IMR-90 (cell line): ENCODE measurements at regions not wholly inside any gene's neighbourhood (a gene's known extent, or its start where the extent isn't known, plus 50 kb on each side); places are given as distances from the start of the nearest gene placed in this dataset.

Experiments used
- ATAC-seq: fragments of 200-7000 bp; cut with Tn5 transposase; 2 replicates; pipeline ENCODE4 v1.9.1; 2020; ENCODE audit warnings: low read depth, mild to moderate bottlenecking, moderate library complexity
- BruUV-seq: library from RNA; stranded (reverse); fragments of 400-500 nt; replicated peaks from 2 replicates; lab custom pipeline; 2021; lab: Mats Ljungman, UMichigan
- CTCF ChIA-PET: fragments of 300-600 bp; formaldehyde crosslinking; extraction: SDS; loops from one replicate; lab custom pipeline; 2021; ENCODE audit warnings: antibody characterized with exemption; lab: Yijun Ruan, JAX
- POLR2A ChIA-PET: fragments of 300-600 bp; sonication (Branson Sonifier 250); formaldehyde crosslinking; loops from one replicate; lab custom pipeline; 2022; ENCODE audit warnings: antibody characterized with exemption; ENCODE audit not compliant: unreplicated experiment; lab: Charles Lee
- DNase-seq: peaks from one replicate; pipeline ENCODE4 v3.0.0; 2013
- H2AFZ ChIP-seq: replicated peaks from 2 replicates; pipeline ENCODE3; 2013; ENCODE audit warnings: low read length, mild to moderate bottlenecking; ENCODE audit not compliant: poor library complexity
- H2AK5ac ChIP-seq: 2 replicates; pipeline ENCODE4 v1.6.1; 2013; ENCODE audit warnings: low read depth, low read length, inconsistent platforms
- H2AK9ac ChIP-seq: replicated peaks from 2 replicates; pipeline ENCODE3; 2013; ENCODE audit warnings: mild to moderate bottlenecking, low read depth, low read length, moderate library complexity; ENCODE audit not compliant: poor library complexity
- H2BK120ac ChIP-seq: 2 replicates; pipeline ENCODE4 v1.6.1; 2013; ENCODE audit warnings: low read depth, low read length, inconsistent platforms
- H2BK15ac ChIP-seq: 3 replicates; pipeline ENCODE4 v1.6.1; 2013; ENCODE audit warnings: low read depth, low read length, inconsistent platforms
- H2BK20ac ChIP-seq: 2 replicates; pipeline ENCODE4 v1.6.1; 2013; ENCODE audit warnings: low read depth, mild to moderate bottlenecking, inconsistent platforms, low read length, moderate library complexity
- H2BK5ac ChIP-seq: 2 replicates; pipeline ENCODE4 v1.6.1; 2013; ENCODE audit warnings: mild to moderate bottlenecking, low read depth, low read length, inconsistent platforms; ENCODE audit not compliant: poor library complexity, severe bottlenecking
- H3K14ac ChIP-seq: replicated peaks from 2 replicates; pipeline ENCODE4 v1.6.1; 2013; ENCODE audit warnings: low read depth, low read length, inconsistent platforms
- H3K18ac ChIP-seq: 2 replicates; pipeline ENCODE4 v1.6.1; 2013; ENCODE audit warnings: low read depth, low read length, control low read depth
- H3K23ac ChIP-seq: 2 replicates; pipeline ENCODE4 v1.6.1; 2013; ENCODE audit warnings: low read depth, low read length, inconsistent platforms
- H3K27ac ChIP-seq: 2 replicates; pipeline ENCODE4 v1.5.1; 2013; ENCODE audit warnings: mild to moderate bottlenecking, control low read depth, low read length; ENCODE audit not compliant: insufficient read depth
- H3K27me3 ChIP-seq: 2 replicates; pipeline ENCODE4 v1.6.1; 2013; ENCODE audit warnings: low read length; ENCODE audit not compliant: control insufficient read depth, insufficient read depth
- H3K36me3 ChIP-seq: 2 replicates; pipeline ENCODE4 v1.6.1; 2013; ENCODE audit warnings: low read length, mixed read lengths; ENCODE audit not compliant: control insufficient read depth, insufficient read depth
- H3K4ac ChIP-seq: 2 replicates; pipeline ENCODE4 v1.6.1; 2013; ENCODE audit warnings: low read depth, low read length, inconsistent platforms
- H3K4me1 ChIP-seq: 2 replicates; pipeline ENCODE4 v1.6.1; 2013; ENCODE audit warnings: low read length, mixed read lengths; ENCODE audit not compliant: control insufficient read depth, insufficient read depth
- H3K4me2 ChIP-seq: 2 replicates; pipeline ENCODE4 v1.6.1; 2013; ENCODE audit warnings: low read depth, mild to moderate bottlenecking, control low read depth, low read length, moderate library complexity
- H3K4me3 ChIP-seq: 2 replicates; pipeline ENCODE4 v1.5.1; 2013; ENCODE audit warnings: low read depth, mild to moderate bottlenecking, control low read depth, low read length, moderate library complexity; ENCODE audit not compliant: insufficient read depth
- H3K56ac ChIP-seq: 2 replicates; pipeline ENCODE4 v1.6.1; 2013; ENCODE audit warnings: low read length, inconsistent platforms; ENCODE audit not compliant: insufficient read depth; ENCODE audit errors: extremely low read depth
- H3K79me1 ChIP-seq, 2 experiments: 2 replicates each; pipeline ENCODE4 v1.6.1; 2013; ENCODE audit warnings: low read length in 2 of 2, inconsistent platforms in 1 of 2, low read depth in 1 of 2
- H3K9ac ChIP-seq: 2 replicates; pipeline ENCODE4 v1.6.1; 2013; ENCODE audit warnings: low read depth, low read length, control low read depth
- H3K9me1 ChIP-seq: 2 replicates; pipeline ENCODE4 v1.6.1; 2013; ENCODE audit warnings: low read length, inconsistent platforms; ENCODE audit not compliant: insufficient read depth
- H3K9me3 ChIP-seq: 2 replicates; pipeline ENCODE4 v1.6.1; 2013; ENCODE audit warnings: low read length; ENCODE audit not compliant: control insufficient read depth, insufficient read depth
- H4K20me1 ChIP-seq: 2 replicates; pipeline ENCODE4 v1.6.1; 2013; ENCODE audit warnings: low read length, inconsistent platforms; ENCODE audit not compliant: insufficient read depth
- H4K5ac ChIP-seq: 2 replicates; pipeline ENCODE4 v1.6.1; 2013; ENCODE audit warnings: mild to moderate bottlenecking, low read depth, low read length, control low read depth
- H4K8ac ChIP-seq, 2 experiments: 2 replicates each; pipeline ENCODE4 v1.6.1; 2013; ENCODE audit warnings: low read depth in 2 of 2, low read length in 2 of 2, control low read depth in 1 of 2, inconsistent platforms in 1 of 2
- H4K91ac ChIP-seq: 2 replicates; pipeline ENCODE4 v1.6.1; 2013; ENCODE audit warnings: low read depth, low read length, inconsistent platforms; ENCODE audit not compliant: insufficient read depth
- CEBPB ChIP-seq: IDR thresholded peaks from 2 replicates; pipeline ENCODE4 v1.6.1; 2012; ENCODE audit warnings: low read depth, low read length, improper control_type of control experiment
- CHD1 ChIP-seq: IDR thresholded peaks from 2 replicates; pipeline ENCODE4 v1.6.1; 2012; ENCODE audit warnings: low read depth, low read length, improper control_type of control experiment
- MAFK ChIP-seq: IDR thresholded peaks from 2 replicates; pipeline ENCODE4 v1.6.1; 2012; ENCODE audit warnings: low read depth, low read length, improper control_type of control experiment
- MAZ ChIP-seq: IDR thresholded peaks from 2 replicates; pipeline ENCODE4 v1.6.1; 2012; ENCODE audit warnings: low read depth, mild to moderate bottlenecking, low read length, improper control_type of control experiment, moderate library complexity, borderline replicate concordance
- NFE2L2 ChIP-seq: fragments of 150-350 bp; IDR thresholded peaks from 2 replicates; pipeline ENCODE4 v1.6.1; 2016; ENCODE audit warnings: low read depth, mild to moderate bottlenecking, low read length
- POLR2A ChIP-seq: IDR thresholded peaks from 2 replicates; pipeline ENCODE4 v1.6.1; 2012; ENCODE audit warnings: mild to moderate bottlenecking, low read depth, low read length
- RAD21 ChIP-seq: IDR thresholded peaks from 2 replicates; pipeline ENCODE4 v1.6.1; 2012; ENCODE audit warnings: low read length, improper control_type of control experiment
- RCOR1 ChIP-seq: IDR thresholded peaks from 2 replicates; pipeline ENCODE4 v1.6.1; 2012; ENCODE audit warnings: mild to moderate bottlenecking, low read length, improper control_type of control experiment; ENCODE audit not compliant: insufficient replicate concordance
- RFX5 ChIP-seq: IDR thresholded peaks from 2 replicates; pipeline ENCODE4 v1.8.0; 2012; ENCODE audit warnings: low read depth, mild to moderate bottlenecking, low read length, moderate library complexity
- SMC3 ChIP-seq: fragments of 150-350 bp; IDR thresholded peaks from 2 replicates; pipeline ENCODE4 v1.6.1; 2016; ENCODE audit warnings: low read depth, mild to moderate bottlenecking, antibody characterized with exemption, low read length, moderate library complexity
- WGBS, 2 experiments: methylation state at CpG; one replicate each; pipeline versions ENCODE4 v1.1.5 to v1.1.7; 2013; ENCODE audit warnings: missing lambda C conversion rate in 2 of 2; ENCODE audit not compliant: insufficient read length in 1 of 2; ENCODE audit errors: extremely low coverage in 2 of 2; 5-methylcytosine and 5-hydroxymethylcytosine counted together
- dilution Hi-C: fragments of 300-500 bp; cut with HindIII; formaldehyde crosslinking; loops from one replicate; pipeline ENCODE4 v1.14.3; 2018; ENCODE audit warnings: low sequenced_read_pairs; ENCODE audit not compliant: unreplicated experiment
- in situ Hi-C: fragments of 300-500 bp; cut with MboI; formaldehyde crosslinking; loops from 3 replicates; pipeline ENCODE4 v1.14.3; 2019; ENCODE audit warnings: low sequenced_read_pairs, inconsistent platforms, mixed read lengths
- intact Hi-C: fragments of 100-400 bp; cut with micrococcal nuclease; formaldehyde crosslinking; loops from 2 replicates; pipeline ENCODE4 v1.10.0; 2022
- TF ChIP-seq, protein P1 (sequence below): conservative IDR thresholded peaks from 2 replicates; pipeline ENCODE4 v1.5.1; 2012; ENCODE audit warnings: mild to moderate bottlenecking, low read depth, low read length, improper control_type of control experiment
- TF ChIP-seq, protein P2 (sequence below): fragments of 150-350 bp; IDR thresholded peaks from 2 replicates; pipeline ENCODE4 v1.6.1; 2017; ENCODE audit warnings: mild to moderate bottlenecking, antibody characterized with exemption, low read length, low read depth
- TF ChIP-seq, protein P3 (sequence below): fragments of 150-350 bp; IDR thresholded peaks from 2 replicates; pipeline ENCODE4 v1.6.1; 2016; ENCODE audit warnings: low read depth, mild to moderate bottlenecking, low read length, moderate library complexity, borderline replicate concordance

DNA sequence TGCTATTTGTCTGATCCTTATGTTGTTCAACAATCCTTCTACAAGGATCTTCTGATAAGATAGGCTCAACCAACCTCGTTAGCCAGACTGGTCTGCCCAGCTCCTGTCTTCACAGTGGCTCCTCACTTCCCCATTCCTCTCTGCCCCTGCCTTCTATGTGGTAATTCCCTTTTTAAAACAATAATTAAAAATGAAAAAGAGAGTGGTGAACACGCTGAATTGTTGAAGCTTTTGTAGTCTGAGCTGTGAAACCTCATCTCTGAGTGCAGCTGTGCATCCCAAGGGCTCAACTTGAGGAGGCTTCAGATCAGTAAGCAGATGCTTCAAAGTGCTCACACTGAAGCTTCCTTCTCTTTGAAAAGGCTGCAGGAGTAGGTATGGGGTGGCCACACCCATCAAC, 70.7 kb upstream of the JUN start:
- no TSS peak for BruUV-seq
- H3K4me3 ChIP-seq: no peak overlapping the region
- H3K27me3 ChIP-seq: no peaks in the 10 kb centered on the region
- no peaks in the 10 kb centered on the region for H4K20me1 ChIP-seq
- no CpG with 5 or more reads among the region's 2 CpGs for WGBS, 2 experiments
- intact Hi-C loops (no loop called here), in situ Hi-C loops (no loop called here), dilution Hi-C loops (no loop called here)
- DNase-seq (peak; percentile 33), ATAC-seq (peak; percentile 44)
- peak overlapping the region; percentile 69 for H2BK120ac ChIP-seq
- H4K8ac ChIP-seq: peak overlapping the region; percentile 31 to 53; a peak in 3 of 4 replicates
- peak overlapping the region; percentile 69 for H2BK20ac ChIP-seq
- peak overlapping the region; percentile 16 for H4K91ac ChIP-seq
- no peak overlapping the region for H3K27ac ChIP-seq
- peak overlapping the region; percentile 62 for H3K4ac ChIP-seq
- H3K18ac ChIP-seq: peak overlapping the region; percentile 46
- H3K14ac ChIP-seq: peak overlapping the region; percentile 61; the same call in 1 of the 2 replicates
- H3K9ac ChIP-seq: no peak overlapping the region
- peak overlapping the region; percentile 31 for H2AK5ac ChIP-seq
- no peak overlapping the region for H3K23ac ChIP-seq
- H2BK5ac ChIP-seq: no peak overlapping the region
- peak overlapping the region; percentile 45; the same call in 2 of the 3 replicates for H2BK15ac ChIP-seq
- H2AK9ac ChIP-seq: peak overlapping the region; percentile 6
- no peaks in the 10 kb centered on the region for H3K9me3 ChIP-seq
- peak overlapping the region; percentile 43; the same call in 1 of the 2 replicates for H4K5ac ChIP-seq
- H3K36me3 ChIP-seq: no peaks in the 10 kb centered on the region
- no peak overlapping the region for H3K56ac ChIP-seq
- H3K4me1 ChIP-seq: peaks cover 16% of the 10 kb centered on the region
- no peak for TF ChIP-seq NFE2L2
- no peak for TF ChIP-seq MAZ
- no peak for TF ChIP-seq RAD21
- TF ChIP-seq POLR2A: no peak
- TF ChIP-seq, protein P1, sequence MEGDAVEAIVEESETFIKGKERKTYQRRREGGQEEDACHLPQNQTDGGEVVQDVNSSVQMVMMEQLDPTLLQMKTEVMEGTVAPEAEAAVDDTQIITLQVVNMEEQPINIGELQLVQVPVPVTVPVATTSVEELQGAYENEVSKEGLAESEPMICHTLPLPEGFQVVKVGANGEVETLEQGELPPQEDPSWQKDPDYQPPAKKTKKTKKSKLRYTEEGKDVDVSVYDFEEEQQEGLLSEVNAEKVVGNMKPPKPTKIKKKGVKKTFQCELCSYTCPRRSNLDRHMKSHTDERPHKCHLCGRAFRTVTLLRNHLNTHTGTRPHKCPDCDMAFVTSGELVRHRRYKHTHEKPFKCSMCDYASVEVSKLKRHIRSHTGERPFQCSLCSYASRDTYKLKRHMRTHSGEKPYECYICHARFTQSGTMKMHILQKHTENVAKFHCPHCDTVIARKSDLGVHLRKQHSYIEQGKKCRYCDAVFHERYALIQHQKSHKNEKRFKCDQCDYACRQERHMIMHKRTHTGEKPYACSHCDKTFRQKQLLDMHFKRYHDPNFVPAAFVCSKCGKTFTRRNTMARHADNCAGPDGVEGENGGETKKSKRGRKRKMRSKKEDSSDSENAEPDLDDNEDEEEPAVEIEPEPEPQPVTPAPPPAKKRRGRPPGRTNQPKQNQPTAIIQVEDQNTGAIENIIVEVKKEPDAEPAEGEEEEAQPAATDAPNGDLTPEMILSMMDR: no peak
- TF ChIP-seq MAFK: no peak
- TF ChIP-seq SMC3: no peak
- TF ChIP-seq, protein P2, sequence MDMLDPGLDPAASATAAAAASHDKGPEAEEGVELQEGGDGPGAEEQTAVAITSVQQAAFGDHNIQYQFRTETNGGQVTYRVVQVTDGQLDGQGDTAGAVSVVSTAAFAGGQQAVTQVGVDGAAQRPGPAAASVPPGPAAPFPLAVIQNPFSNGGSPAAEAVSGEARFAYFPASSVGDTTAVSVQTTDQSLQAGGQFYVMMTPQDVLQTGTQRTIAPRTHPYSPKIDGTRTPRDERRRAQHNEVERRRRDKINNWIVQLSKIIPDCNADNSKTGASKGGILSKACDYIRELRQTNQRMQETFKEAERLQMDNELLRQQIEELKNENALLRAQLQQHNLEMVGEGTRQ: no peak
- TF ChIP-seq, protein P3, sequence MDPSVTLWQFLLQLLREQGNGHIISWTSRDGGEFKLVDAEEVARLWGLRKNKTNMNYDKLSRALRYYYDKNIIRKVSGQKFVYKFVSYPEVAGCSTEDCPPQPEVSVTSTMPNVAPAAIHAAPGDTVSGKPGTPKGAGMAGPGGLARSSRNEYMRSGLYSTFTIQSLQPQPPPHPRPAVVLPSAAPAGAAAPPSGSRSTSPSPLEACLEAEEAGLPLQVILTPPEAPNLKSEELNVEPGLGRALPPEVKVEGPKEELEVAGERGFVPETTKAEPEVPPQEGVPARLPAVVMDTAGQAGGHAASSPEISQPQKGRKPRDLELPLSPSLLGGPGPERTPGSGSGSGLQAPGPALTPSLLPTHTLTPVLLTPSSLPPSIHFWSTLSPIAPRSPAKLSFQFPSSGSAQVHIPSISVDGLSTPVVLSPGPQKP: no peak
- TF ChIP-seq CHD1: no peak
- TF ChIP-seq RFX5: no peak
- TF ChIP-seq CEBPB: no peak
- no peak for TF ChIP-seq RCOR1
- H3K9me1 ChIP-seq: peaks cover 18% of the 10 kb centered on the region
- no peaks in the 10 kb centered on the region for H3K79me1 ChIP-seq
- ChIA-PET POLR2A (no interaction called here), CTCF (no interaction called here)
- peak overlapping the region; percentile 66 for H2AFZ ChIP-seq
- no peak overlapping the region for H3K4me2 ChIP-seq
